Posterior cingulate gyrus (tissue), 11 donors: ENCODE measurements at regions not wholly inside any gene's neighbourhood (a gene's known extent, or its start where the extent isn't known, plus 50 kb on each side); places are given as distances from the start of the nearest gene placed in this dataset.
"Not testable (repeated sequence)": the region's sequence is repeated elsewhere in the genome, so short reads cannot be mapped to it uniquely, and the experiment has no call there.

Source experiments
- DNase-seq, 10 donors: peaks; one replicate each; pipeline versions ENCODE4 v3.0.0 to v3.0.0-alpha.2; 2020 to 2021; ENCODE audit warnings: mixed read lengths in 3 of 10
- intact Hi-C: fragments of 100-400 bp; cut with DNase I; formaldehyde crosslinking; loops from one replicate; pipeline ENCODE4 v1.15.1; 2023

DNA sequence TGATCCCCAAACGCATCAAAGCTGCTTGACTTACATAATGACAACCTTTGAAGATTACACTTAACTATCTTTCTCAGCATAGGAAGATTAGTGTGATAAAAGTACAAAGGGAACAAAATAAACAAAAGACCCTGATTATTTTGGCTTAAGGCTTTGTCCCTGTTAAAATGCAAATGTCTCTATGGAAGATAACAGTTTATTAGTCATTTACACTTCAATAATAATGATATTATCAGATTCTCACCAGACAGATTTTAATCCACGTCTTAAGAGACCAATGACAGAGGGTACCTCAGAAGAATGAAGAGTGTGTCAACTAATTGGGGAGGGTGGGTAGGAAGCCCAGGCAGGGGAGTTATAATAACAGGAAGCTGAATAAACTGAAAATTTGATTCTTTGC, 510.4 kb upstream of the PTBP2 start:
- no peak for DNase-seq
- intact Hi-C loops: no loop called here

DNA sequence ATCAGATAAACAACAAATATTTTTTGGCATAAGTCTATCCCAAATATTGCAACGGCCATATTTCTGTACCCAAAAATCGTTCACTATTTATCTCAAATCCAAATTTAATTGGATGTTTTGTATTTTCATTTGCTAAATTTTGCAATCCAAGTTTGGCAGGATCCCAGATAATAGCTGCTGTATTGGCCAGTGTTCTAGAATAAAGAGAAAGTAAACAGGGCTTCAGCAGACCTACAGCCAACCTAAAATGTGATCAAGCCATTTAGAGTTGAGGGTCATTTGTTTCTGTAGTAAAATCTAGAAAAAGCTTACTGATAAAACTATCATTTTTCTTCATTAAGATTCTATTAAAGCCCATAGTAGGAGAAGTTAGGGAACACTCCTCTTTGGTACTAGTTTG, 506.6 kb upstream of the PTBP2 start:
- intact Hi-C loops: no loop called here
- no peak for DNase-seq

DNA sequence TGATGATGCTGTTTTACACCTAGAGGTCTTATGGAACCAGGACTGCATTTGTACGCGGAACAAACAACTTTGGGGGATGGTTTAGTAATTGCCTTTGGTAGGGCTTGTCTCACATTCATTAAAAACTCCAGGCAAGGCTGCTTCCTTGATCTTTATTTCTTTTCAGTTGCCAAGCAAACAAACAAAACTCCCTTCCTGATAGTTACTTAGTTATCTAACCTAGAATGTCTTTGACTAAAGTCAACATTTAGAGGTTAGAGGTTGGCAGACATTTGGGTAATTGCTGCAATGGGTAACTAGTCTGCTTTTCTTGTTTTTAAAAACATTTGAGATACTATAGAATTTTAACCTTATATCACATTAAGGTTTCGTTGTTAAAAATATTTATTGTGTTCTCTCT, 500.9 kb upstream of the PTBP2 start:
- no peak for DNase-seq
- intact Hi-C loops: no loop called here

DNA sequence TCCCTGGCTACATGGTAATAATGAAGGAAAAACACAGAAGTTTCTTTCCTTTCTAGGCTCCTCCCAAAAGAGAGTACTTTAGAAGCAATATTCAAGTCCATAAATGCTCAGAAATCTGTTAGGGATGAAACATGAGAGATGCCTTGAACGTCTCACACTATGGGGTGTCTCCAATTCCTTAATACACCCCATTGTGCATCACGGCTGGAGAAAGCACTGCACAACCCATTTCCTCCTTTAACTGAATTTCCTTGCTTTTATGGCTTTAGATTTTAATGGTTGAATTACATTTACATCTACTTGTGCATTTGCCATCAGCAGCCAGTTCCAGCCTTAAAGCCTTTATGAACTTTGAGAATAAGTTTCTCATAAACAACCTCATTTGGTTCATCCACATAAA, 498.9 kb upstream of the PTBP2 start:
- no peak for DNase-seq
- intact Hi-C loops: no loop called here

- DNase-seq: peak in 2 of 10 donors; percentile 61 to 77
- intact Hi-C loops: not testable (repeated sequence)
Measured at GRCh38 chr1:96224229-96224628, 497.4 kb upstream of the PTBP2 start.

DNA sequence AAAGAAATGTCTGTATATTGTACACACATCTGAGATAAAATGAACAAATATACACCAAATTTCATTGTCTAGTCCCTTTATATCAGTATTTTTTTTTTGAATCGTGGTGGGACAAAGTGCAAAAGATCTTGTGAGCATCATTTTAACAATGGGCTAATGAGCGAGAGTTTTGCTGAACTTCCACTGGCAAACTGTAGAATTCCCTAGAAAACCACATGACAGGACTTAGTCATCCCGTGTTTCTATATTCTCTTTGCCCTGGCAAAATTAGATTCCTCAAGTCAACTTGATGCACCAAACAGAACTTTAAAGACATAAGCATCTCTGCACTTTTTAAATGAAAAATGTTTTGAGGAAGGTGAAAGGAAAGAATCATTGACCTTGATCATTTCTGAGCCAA, 488.2 kb upstream of the PTBP2 start:
- intact Hi-C loops: no loop called here

GRCh38 chr1:96234299-96234698, 487.3 kb upstream of the PTBP2 start:
- DNase-seq: peak in 1 of 10 donors; percentile 52
- intact Hi-C loops: no loop called here

More for the DNA sequence above, 488.2 kb upstream of the PTBP2 start:
- no peak for DNase-seq

DNA sequence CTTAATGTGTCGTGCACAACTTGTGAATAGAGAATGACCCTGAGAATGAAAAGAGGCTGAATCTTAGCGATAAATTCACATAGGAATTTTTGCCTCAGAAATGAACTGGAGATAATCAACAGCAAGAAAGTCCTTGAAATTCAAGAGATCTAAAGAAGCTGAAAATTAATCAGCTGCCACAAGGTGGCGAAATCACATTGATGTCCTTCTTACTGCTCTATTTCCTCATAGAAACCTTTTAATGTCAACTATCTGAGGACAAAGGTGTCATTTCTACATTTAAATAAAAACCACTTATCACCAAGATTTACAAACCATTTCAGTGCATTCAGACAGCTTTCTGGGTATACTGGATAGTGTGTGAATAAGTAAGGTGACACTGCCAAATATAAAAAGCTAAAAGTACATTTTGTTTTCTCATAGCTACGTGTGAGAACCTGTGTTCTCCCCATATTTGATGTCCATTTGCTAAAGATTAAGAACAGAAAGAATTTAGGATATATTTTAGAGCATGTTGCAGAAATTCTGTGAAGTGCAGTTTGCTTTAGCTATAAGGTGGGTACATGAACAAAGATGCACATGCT, 485.3 kb upstream of the PTBP2 start:
- DNase-seq: peak in 3 of 10 donors; percentile 8 to 34 (median 10)
- intact Hi-C loops: loop anchor here (5.0 kb wide), 1 partner anchor 1816 kb away; no protein-coding TSS in a partner anchor

GRCh38 chr1:96238426-96238825, 483.2 kb upstream of the PTBP2 start:
- intact Hi-C loops: loop anchor here (5.0 kb wide), 1 partner anchor 1814 kb away; no protein-coding TSS in a partner anchor
- DNase-seq: no peak

DNA sequence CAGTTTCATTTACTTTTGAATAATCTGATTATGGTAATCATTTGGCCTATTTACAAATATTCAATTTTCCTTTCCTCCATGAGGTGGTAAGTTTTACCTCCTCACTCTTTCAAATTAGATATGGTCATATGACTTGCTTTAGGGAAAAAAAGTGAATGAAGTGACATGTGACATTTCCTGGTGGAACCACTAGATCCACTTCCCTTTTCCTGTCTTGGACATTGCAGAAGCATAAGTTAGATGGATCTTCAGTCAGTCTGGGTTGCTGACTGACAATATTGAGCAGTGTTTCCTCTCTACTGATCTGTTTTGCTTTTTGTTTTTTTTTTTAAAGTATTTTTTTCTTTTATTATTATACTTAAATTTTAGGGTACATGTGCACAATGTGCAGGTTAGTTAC, 481.1 kb upstream of the PTBP2 start:
- DNase-seq: no peak
- intact Hi-C loops: no loop called here

DNA sequence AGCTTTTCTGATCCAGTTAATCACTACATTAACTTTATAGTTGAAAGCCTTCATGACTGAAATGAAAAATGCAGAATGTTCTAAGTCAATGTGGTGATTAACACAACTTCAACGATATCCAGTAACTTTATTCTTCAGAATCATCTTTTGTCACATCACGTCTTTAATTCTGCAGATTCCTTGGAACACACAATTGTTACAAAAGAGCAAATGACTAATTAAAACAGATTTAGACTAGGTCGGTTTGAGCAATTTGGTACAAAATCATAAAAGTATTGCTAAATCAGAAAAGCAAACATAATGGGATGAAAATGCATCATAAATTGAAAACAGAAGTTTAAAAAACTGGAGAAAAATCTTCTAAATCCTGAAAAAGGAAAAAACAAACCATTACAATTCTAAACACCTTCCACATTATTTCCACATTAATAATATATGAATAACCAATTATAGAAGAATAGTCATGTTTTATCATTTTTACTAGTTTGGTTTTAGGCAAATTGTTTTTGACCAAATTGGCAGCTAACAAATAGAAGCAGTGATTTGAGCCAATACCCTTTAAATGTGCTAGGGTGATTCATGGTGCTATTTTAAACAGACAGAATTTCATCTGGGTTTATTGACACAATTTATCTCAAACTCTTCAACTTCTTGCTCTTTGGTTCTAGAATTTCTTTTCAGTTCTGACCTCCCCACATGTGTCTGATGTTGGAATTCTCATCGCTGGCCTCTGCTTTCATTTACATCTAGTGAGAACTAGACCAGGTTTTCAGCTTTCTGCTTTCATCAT, 468.1 kb upstream of the PTBP2 start:
- DNase-seq: no peak
- intact Hi-C loops: no loop called here

GRCh38 chr1:96256130-96256790, 465.3 kb upstream of the PTBP2 start:
- intact Hi-C loops: no loop called here
- no peak for DNase-seq

GRCh38 chr1:96259399-96259798, 462.2 kb upstream of the PTBP2 start:
- intact Hi-C loops: no loop called here
- no peak for DNase-seq

DNA sequence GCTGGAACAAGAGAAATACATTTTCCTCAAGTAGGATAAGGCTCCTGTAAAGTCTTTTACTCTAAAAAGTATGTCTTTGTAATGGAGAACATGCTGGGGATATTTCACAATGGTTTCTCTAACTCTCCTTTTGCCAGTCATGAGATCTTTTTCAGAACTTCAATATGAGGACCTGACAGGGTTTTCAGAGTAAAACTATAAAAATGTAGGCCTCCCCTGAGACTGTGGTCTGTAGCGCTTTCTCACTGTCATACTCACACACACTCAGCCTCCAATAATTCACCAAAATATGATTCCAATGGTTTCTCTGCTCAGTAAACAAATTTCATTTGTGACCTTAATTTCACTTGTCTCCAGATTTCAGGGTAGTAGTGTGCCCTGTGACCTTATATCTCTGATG, 440.1 kb upstream of the PTBP2 start:
- DNase-seq: no peak
- intact Hi-C loops: no loop called here

DNA sequence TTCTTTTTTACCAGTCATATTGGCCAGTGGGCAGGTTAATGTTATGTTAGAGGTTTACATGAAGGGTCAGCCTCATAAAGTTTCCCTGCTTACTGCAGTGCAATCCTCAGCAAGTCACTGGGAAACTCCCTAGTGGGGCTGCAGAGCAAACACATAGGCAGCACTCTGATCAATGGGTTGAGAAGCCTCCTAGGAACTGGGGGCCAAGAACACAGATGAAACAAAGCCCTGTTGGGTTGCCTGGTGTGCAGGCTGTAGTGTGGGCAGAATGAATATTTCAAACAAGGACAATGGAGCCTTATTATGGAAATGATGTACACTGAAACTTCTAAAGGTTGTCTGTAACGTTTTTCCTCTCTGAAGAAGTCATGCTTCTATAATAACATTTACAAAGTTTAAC, 431.6 kb upstream of the PTBP2 start:
- intact Hi-C loops: no loop called here
- no peak for DNase-seq

DNA sequence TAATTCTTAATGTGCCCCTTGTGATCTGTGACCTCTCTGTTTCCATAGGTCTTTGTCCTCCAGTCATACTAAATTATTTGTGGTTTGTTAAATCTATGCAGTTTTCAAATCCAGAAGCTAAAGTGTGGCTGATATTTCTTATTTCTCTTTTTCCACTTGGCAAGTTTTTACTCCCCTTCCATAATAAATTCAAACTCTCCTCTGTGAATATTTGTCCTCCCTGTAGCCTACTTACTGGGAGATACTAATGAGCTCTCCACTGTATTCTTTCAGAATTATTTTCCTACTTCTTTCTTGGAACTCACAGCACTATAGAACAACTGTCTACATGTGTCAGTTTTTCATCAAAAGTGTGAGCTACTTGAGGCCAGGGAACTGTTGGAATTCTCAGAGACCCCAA, 430.8 kb upstream of the PTBP2 start:
- intact Hi-C loops: no loop called here

GRCh38 chr1:96291468-96291867, 430.1 kb upstream of the PTBP2 start:
- intact Hi-C loops: no loop called here
- no peak for DNase-seq

More for the DNA sequence above, 430.8 kb upstream of the PTBP2 start:
- no peak for DNase-seq

GRCh38 chr1:96292141-96292540, 429.4 kb upstream of the PTBP2 start:
- DNase-seq: no peak
- intact Hi-C loops: no loop called here

- no peak for DNase-seq
- intact Hi-C loops: no loop called here
Measured at GRCh38 chr1:96296991-96297390, 424.6 kb upstream of the PTBP2 start.

DNA sequence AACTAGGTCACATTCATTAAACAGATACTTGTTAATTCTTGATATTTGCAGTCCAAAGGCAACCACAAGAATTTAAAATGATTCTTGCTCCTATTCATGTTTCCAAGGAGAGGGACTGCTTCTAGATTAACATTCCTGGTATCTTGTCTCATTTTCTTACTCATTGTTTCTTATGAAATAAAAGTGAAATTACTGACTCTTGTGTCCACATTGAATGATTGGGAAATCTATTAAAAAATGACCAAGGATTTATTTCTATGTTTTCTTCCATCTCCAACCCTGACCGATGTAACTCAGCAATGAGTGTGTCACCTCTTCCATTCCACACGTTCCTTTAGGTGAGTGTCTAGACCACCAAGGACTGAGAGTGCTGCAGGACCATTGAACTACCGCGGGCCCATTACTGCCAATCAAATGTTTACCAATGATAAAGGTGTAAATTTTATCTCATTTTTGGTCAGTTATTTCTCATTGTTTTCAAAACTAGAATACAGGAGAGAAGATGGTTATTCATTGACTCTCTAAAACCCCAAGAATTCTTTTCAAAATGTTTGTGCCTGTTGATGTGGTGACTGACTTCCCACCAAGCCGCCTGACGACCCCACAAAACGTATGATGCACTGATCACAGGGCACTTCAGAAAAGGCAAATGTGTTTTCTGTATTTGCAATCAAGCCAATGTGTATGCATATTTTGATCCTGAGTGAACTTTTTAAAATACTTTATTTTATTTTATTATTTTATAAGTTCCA, 414.6 kb upstream of the PTBP2 start:
- intact Hi-C loops: no loop called here
- no peak for DNase-seq

DNA sequence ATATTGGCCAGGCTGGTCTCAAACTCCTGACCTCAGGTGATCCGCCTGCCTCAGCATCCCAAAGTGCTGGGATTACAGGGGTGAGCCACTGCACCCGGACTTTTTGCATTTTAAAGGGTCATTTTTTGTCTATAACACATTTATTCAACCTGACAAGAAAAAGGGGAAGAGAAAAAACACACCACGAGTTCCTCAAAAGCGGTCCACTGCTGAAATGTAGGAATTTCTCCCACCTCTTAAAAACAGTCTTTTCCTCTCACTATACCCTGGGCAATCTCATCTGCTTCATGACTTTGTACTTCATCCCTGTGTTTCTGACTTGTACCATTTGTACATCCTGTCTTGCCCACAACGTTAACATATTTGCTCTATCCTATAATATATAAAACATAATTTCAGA, 413.3 kb upstream of the PTBP2 start:
- intact Hi-C loops: no loop called here
- DNase-seq: no peak
